GM18868 (cell line): ENCODE measurements at regions not wholly inside any gene's neighbourhood (a gene's known extent, or its start where the extent isn't known, plus 50 kb on each side); places are given as distances from the start of the nearest gene placed in this dataset.
"Not testable (repeated sequence)": the region's sequence is repeated elsewhere in the genome, so short reads cannot be mapped to it uniquely, and the experiment has no call there.

ENCODE experiments used
- ATAC-seq: cut with Tn5 transposase; IDR thresholded peaks from one replicate; pipeline ENCODE4 v1.9.1; 2021; ENCODE audit warnings: mild to moderate bottlenecking, moderate library complexity; ENCODE audit not compliant: unreplicated experiment

DNA sequence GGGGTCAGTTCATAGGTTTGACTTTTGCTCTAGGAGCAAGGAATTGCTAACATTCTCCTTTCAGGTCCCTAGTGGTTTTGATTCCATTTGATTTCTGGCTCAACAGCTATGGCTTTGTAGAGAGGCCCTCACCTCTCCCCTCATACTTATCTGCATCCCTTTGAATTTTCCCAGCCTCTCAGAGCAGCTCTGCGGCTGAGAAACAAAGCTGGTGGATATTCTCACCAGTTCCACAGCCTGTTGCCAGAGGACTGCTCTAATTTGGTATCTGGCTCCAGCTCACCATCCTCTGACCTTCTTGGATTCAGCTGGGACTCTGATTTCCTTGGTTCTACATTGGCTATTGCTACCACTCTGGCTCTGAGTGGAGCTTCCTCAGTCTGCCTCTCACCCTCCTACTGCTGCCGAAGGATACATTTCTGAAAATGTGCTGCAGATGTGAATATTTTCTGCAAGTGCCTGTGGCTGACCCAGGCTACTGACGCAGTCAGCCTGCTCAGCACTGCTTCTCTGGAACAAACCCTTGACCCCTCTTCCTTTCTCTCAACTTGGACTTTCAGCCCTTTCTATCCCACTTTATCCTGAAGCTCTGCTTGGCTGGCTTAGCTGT, 110.9 kb upstream of the ENPEP start:
- ATAC-seq, result no peak

DNA sequence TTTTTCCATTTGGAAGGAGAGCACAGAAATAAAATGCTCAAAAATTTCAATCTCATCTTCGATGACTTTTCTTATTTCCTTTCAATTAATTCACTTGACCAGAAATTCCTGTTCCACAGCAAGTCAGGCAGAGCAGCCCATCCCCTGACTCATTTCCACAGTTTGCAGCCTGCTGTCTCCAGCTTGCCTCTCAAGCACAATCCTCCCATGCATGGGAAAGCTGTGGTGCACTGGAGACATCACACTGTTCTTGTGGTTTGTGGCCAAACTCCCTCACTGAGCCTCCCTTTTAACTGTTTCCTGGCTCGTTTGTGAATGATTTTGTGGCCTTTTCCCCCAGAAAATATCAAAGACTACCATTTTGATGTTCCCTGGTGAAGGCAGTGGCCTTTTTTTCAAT, 114.0 kb upstream of the ENPEP start:
- no peak for ATAC-seq

DNA sequence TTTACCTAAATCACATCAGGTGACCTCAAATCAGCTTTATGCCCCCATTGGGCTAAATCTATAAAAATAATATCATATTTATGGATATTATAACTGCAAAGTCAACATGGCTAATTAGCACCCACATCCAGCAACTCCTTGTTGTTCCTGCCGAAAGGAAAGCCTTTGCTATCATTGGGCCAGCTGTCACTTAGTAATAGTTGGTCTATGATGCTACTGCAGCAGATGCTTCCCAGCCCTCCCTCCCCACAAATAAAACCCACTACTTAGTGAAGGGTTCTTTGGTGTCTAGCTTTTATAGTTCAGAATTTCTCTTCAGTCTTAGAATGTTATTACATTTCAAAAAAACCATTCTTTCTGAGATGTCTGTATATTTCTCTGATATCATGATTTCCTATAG, 116.9 kb upstream of the ENPEP start:
- no peak for ATAC-seq

DNA sequence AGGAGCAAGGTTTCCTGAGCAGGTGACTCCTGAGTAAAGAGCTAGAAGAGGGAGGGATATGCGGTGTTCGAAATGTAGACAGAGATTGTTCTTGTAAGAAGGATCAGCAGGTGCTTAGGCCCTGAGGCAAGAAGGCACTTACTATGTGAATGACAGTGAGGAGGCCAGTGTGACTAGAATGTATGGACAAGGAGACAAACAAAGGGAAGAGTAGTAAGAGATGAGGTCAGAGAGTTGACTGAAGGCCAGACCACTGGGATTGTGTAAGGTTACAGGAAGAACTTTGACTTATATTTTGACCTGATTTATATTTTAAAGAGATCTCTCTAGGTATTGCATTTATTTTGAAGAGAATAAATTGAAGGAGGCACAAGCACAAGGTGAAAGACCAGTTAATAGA, 118.4 kb upstream of the ENPEP start:
- ATAC-seq, result no peak

DNA sequence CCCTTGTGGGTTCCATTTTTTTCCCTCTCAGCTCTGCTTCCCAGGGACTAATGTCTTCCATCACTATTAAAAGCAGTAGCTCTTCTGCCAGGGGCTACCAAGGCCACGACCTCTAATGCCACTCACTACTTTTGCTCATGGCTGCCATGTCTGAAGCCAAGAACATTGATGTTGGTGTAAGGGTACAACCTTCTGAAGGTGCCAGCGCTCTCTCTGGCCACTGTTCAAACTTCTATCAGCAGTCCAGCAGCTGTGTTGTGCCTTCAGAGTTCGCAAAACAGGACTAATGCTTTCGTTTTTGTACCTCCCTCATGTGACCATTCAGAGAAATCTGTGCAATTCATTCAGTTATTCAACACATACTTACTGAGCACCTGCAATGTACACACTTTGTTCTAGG, 121.5 kb upstream of the ENPEP start:
- ATAC-seq, result no peak

GRCh38 chr4:110352670-110353442, 123.1 kb upstream of the ENPEP start:
- no peak for ATAC-seq

GRCh38 chr4:110348711-110349383, 127.1 kb upstream of the ENPEP start:
- ATAC-seq, result no peak

DNA sequence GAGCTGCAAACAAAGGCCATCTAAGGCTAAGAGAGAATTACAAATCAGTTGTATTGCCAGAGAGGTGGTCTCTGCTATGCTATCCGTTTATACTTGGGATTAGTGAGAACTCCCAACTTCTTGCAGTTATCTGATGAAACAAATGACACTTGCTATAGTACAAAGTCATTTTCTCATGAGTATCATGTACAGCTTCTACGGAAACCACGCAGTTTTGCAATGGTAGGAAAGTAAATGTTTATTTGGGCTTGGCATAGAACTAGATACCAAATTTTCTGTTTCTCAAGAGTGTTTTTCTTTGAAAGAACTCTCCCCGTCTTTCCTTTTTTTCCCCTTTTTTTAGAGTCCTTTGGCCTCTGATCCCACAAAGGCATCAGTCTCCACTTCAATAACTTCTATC, 128.2 kb upstream of the ENPEP start:
- no peak for ATAC-seq

DNA sequence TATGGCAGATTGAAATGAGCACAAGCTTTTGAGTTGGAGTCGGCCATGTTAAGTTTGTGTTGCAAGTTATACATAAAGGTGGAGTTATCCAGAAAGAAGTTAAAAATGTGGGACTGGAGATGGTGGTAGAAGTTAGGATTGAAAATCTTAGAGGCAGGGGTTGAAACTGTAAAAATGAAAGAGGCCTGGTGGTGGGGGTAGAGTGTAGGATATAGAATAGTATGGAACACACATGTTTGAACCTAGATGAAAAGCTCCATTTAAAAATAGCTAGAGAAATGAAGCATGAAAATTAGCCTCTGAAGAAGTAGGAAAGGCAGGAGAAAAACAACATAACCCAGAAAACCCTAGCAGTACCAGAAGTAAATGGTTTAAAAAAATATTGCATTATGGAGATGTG, 131.8 kb upstream of the ENPEP start:
- ATAC-seq, result no peak

DNA sequence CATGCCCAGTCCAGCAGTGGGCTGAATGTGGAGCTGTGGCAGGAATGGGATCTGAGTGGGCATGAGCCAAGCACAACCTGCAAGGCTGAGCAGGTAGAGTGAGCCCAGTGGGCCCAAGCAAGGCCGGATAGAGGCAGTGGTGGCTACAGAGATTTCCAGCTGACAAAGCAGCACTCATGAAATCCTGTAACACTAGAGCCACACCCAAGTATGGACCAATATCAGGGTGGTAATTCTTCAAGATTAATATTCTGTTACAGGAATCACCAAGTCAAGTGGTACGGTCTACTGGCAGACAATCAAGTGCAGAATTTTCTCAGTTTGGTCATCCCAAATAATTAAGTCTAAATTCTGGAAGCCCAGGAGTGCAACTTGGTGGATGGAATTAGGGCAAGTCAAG, 132.4 kb upstream of the ENPEP start:
- no peak for ATAC-seq

DNA sequence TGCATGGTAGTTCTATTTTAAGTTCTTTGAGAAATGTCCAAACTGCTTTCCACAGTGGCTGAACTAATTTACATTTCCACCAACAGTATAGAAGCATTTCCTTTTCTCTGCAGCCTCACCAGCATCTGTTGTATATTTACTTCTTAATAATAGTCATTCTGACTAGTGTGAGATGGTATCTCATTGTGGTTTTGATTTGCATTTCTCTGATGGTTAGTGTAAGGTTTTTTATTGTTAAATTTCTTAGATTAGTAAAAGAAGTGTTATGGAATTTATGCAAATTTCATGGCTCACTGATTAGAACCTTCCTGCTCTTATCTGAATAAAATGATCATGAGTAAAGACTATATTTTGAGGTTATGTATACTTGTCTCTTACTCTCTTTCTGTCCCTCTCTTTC, 134.8 kb upstream of the ENPEP start:
- ATAC-seq, result peak; percentile 67

DNA sequence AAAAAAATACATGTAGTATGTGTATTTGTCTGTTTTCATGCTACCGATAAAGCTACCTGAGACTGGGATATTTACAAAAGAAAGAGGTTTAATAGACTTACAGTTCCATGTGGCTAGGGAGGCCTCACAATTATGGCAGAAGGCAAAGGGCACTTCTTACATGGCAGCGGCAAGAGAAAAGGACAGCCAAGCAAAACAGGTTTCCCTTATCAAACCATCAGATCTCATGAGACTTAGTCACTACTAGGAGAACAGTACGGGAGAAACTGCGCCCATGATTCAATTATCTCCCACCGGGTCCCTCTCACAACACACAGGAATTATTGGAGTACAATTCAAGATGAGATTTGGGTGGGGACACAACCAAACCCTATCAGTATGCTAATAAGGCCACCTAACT, 137.0 kb upstream of the ELOVL6 start:
- no peak for ATAC-seq

DNA sequence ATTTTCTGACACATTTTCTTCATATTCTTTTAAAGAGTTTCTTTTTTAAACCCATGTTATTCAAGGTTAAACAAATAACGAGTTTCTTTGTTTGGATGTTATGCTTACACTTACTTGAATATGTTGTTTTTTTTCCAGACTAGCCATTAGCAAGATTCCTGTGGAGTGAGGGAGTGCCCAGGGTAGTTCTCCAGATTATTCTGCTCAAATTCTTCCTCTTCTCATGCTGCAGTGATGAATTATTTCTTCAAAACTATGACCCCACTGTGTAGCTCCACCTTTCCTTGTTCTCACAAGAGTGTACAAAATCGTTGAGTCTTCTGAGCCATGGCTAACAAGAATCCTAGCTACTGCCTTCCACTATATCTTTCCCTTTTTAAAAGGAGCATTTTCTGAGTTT, 134.1 kb upstream of the ELOVL6 start:
- no peak for ATAC-seq

DNA sequence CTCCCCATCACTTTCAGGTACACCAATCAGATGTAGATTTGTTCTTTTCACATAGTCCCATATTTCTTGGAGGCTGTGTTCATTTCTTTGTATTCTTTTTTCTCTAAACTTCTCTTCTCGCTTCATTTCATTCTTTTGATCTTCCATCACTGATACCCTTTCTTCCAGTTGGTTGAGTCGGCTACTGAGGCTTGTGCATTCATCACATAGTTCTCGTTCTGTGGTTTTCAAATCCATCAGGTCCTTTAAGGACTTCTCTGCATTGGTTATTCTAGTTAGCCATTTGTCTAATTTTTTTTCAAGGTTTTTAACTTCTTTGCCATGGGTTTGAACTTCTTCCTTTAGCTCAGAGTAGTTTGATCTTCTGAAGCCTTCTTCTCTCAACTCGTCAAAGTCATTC, 128.0 kb upstream of the ELOVL6 start:
- ATAC-seq, result not testable (repeated sequence)

DNA sequence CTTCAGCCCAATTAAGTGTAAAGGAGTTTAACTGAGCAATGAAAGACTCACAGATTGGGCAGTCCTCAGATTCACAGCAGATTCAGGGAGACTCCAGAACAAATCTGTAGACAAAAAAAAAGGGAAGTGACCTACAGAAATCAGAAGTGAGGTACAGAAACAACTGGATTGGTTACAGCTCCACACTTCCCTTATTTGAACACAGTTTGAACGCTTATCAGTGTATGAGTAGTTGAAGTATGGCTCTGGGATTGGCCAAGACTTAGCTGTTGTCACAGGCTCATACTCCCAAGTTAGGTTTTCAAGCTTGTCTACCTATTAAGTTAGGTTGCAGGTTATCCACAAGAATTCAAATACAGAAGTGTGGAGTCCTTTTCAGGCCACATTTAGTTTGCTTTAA, 112.4 kb upstream of the ELOVL6 start:
- ATAC-seq, result peak; percentile 81

- ATAC-seq, result no peak
These were observed 111.3 kb upstream of the ELOVL6 start for GRCh38 chr4:110309675-110310074.

- no peak for ATAC-seq
These were observed 107.9 kb upstream of the ELOVL6 start for GRCh38 chr4:110306303-110306702.

DNA sequence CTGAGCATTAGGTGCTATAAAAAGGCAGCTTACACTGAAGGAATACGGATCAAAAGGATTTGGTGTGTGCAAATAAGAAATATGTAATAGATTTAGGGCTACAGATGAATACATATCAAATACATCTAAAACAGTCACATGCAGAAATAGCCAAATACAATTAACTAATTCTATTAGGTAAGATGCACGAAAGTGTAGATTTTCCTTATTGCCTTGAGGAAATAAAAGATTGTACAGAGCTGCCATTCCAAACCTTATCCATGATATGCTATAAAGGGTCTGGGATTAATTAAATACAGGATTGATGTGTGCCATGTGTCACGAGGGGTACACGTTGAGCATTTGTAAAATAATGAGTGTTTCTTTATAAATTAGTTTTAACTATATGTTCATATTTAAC, 107.0 kb upstream of the ELOVL6 start:
- no peak for ATAC-seq

- peak; percentile 91 for ATAC-seq
These were observed 98.5 kb upstream of the ELOVL6 start for GRCh38 chr4:110296892-110297291.

GRCh38 chr4:110294165-110294564, 95.8 kb upstream of the ELOVL6 start:
- no peak for ATAC-seq

DNA sequence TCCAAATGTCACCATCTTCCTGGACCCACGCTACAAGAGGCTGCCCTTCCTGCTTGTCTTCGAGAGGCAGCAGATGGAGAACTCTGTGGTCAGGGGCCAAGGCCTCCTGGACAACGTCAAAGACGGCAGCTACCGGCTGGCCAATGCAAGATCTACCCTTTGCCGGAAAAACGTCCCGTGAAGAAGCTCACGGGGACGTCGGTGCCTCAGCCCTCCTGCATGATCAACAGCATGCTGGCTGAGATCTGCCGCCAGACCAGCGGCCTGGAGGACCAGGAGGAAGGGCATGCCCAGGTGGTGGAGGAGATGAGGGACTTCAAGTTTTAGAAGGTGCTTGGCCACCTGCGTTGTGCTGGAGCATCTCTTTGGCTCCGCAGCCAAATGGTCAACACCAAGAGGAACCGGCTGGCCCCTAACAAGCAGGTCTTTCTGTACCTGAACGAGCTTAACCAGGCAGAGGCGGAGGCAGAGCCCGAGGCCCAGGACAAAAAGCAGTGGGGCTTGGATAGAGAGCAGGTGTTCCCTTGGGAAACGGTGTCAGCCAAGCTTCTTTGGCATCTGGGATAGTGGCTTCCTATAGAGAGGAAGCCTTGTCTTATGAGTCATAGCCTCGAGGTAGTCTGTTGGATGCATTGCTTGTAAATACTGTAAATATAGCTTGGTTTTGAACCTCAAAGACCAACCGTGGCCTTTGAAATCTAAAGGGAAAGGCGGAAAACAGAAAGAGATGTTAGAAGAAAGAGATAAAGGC, 94.8 kb upstream of the ELOVL6 start:
- no peak for ATAC-seq

DNA sequence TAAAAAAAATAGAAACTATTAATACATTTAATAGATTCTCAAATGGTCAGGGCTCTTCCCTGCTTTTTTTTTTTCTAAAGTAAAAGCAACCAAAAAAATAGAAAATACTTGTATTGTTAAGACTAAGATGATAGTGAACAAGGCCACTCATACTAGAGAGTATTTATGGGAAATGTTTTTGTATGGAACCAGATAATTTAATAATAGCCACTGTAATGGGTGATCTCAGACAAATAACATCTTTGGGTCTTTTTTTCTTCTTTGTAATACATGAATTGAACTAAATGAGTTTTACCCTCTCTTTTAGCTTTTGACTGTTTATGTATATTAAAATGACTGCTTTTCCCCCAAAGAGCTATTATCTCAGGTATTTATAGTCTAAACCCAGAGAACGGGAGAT, 92.1 kb upstream of the ELOVL6 start:
- no peak for ATAC-seq
